ENCODE measurements at regions not wholly inside any gene's neighbourhood (a gene's known extent, or its start where the extent isn't known, plus 50 kb on each side); places are given as distances from the start of the nearest gene placed in this dataset.

DNA sequence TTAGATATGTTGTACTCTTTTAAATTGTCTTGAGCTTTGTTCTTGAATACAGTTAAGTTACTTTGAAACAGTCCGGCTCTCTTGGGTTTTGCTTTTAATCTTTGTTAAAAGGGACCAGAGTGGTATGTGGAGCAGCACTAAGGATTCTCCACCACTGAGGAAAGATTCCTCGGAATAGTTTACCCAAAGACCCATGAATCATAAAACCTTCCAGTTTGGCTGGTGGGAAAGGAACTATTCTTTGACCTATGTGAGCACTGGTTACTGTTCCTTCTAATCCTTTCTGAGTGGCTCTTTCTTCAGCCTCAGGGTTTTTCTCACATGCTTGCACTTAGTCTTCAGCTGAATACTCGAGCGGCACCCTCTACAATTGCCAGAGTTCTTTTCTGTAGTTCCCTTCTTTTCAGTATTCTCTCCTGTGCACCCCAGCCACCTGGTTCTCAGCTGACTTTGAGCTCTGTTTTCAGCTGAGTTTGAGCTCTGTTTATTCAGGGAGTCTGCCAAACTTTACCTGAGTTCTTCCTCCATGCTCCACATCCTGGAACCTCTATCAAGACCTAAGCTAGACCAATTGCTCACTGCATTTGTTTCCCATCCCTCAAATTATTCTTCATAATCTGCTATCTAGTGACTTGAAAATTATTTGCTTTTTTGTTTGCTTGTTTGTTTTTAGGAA lies 253.8 kb upstream of the PLXNA2 start:
- H3K27ac Mint-ChIP-seq: no peak overlapping the region
- TF ChIP-seq, protein P1, sequence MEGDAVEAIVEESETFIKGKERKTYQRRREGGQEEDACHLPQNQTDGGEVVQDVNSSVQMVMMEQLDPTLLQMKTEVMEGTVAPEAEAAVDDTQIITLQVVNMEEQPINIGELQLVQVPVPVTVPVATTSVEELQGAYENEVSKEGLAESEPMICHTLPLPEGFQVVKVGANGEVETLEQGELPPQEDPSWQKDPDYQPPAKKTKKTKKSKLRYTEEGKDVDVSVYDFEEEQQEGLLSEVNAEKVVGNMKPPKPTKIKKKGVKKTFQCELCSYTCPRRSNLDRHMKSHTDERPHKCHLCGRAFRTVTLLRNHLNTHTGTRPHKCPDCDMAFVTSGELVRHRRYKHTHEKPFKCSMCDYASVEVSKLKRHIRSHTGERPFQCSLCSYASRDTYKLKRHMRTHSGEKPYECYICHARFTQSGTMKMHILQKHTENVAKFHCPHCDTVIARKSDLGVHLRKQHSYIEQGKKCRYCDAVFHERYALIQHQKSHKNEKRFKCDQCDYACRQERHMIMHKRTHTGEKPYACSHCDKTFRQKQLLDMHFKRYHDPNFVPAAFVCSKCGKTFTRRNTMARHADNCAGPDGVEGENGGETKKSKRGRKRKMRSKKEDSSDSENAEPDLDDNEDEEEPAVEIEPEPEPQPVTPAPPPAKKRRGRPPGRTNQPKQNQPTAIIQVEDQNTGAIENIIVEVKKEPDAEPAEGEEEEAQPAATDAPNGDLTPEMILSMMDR (IDR thresholded peaks at IDR 0.05; ENCODE audit: unreplicated experiment): no peak
- no peaks in the 10 kb centered on the region for H3K36me3 Mint-ChIP-seq (ENCODE audit: insufficient read depth)
- H3K27me3 Mint-ChIP-seq: peaks cover 4% of the 10 kb centered on the region
- peaks cover 4% of the 10 kb centered on the region for H3K4me1 Mint-ChIP-seq (ENCODE audit: low read depth)
- no peak overlapping the region for H3K4me3 Mint-ChIP-seq (ENCODE audit: low read depth)
- peaks cover 11% of the 10 kb centered on the region for H3K9me3 Mint-ChIP-seq (ENCODE audit: low read depth)
- no peak for DNase-seq (ENCODE audit: low spot score, unreplicated experiment)

- H3K27me3 Mint-ChIP-seq: peaks cover 4% of the 10 kb centered on the region
- H3K9me3 Mint-ChIP-seq (ENCODE audit: low read depth): peaks cover 4% of the 10 kb centered on the region
- TF ChIP-seq, protein P1 (IDR thresholded peaks at IDR 0.05; ENCODE audit: unreplicated experiment): no peak
- no peak for DNase-seq (ENCODE audit: low spot score, unreplicated experiment)
- H3K36me3 Mint-ChIP-seq (ENCODE audit: insufficient read depth): no peaks in the 10 kb centered on the region
- H3K27ac Mint-ChIP-seq: no peak overlapping the region
- H3K4me3 Mint-ChIP-seq (ENCODE audit: low read depth): no peak overlapping the region
- peaks cover 4% of the 10 kb centered on the region for H3K4me1 Mint-ChIP-seq (ENCODE audit: low read depth)
Observed at GRCh38 chr1:208499026-208499425, 254.8 kb upstream of the PLXNA2 start.

DNA sequence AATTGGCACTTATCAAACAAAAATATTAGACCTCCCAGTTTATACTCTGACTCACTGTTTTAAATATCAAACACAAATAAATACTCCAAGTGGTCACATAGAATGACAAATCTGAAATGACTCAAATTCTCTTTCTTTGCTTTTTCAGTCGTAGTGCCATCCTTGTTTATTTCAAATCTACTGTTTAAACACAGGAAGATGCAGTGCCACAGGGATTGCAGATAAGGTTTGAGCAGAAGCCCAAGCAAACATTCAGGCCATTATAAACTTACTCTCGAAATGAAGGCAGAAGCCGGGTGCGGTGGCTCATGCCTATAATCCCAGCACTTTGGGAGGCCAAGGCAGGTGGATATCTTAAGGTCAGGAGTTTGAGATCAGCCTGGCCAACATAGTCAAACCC lies 255.4 kb upstream of the PLXNA2 start:
- Mint-ChIP-seq H3K27me3 (peaks cover 6% of the 10 kb centered on the region), H3K36me3 (ENCODE audit: insufficient read depth) (no peaks in the 10 kb centered on the region), H3K9me3 (ENCODE audit: low read depth) (peaks cover 3% of the 10 kb centered on the region), H3K4me3 (ENCODE audit: low read depth) (no peak overlapping the region), H3K27ac (no peak overlapping the region), H3K4me1 (ENCODE audit: low read depth) (peaks cover 4% of the 10 kb centered on the region)
- TF ChIP-seq, protein P1 (IDR thresholded peaks at IDR 0.05; ENCODE audit: unreplicated experiment): no peak
- no peak for DNase-seq (ENCODE audit: low spot score, unreplicated experiment)

DNA sequence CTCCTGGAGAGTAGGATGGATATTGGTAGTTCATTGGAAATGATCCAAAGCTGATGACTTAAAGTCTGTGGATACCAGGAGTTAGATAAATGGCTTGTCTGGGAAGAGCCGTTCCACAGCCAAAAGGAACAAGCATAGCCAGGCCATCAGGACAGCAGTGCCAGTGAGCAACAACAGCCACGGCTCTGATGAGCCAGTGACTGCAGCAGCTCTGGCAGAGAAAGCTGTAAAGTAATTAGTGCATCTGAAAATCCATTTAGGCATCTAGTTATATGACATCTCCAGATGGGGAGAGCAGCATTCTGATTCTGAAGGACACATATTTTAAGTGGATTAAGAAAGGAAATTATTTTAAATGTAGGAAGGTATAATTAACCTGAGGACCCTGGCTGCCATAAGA lies 256.2 kb upstream of the PLXNA2 start:
- Mint-ChIP-seq H3K36me3 (ENCODE audit: insufficient read depth) (no peaks in the 10 kb centered on the region), H3K4me1 (ENCODE audit: low read depth) (peaks cover 4% of the 10 kb centered on the region)
- TF ChIP-seq, protein P1 (IDR thresholded peaks at IDR 0.05; ENCODE audit: unreplicated experiment): no peak

GRCh38 chr1:208501542-208501941 lies 257.4 kb upstream of the PLXNA2 start:
- Mint-ChIP-seq H3K36me3 (ENCODE audit: insufficient read depth) (no peaks in the 10 kb centered on the region), H3K4me1 (ENCODE audit: low read depth) (peaks cover 4% of the 10 kb centered on the region), H3K9me3 (ENCODE audit: low read depth) (peaks cover 3% of the 10 kb centered on the region), H3K27ac (no peak overlapping the region), H3K27me3 (peaks cover 6% of the 10 kb centered on the region), H3K4me3 (ENCODE audit: low read depth) (no peak overlapping the region)
- DNase-seq (ENCODE audit: low spot score, unreplicated experiment): no peak
- TF ChIP-seq, protein P1 (IDR thresholded peaks at IDR 0.05; ENCODE audit: unreplicated experiment): no peak

More for the DNA sequence above, 256.2 kb upstream of the PLXNA2 start:
- Mint-ChIP-seq H3K27me3 (peaks cover 6% of the 10 kb centered on the region), H3K27ac (no peak overlapping the region), H3K9me3 (ENCODE audit: low read depth) (peaks cover 3% of the 10 kb centered on the region), H3K4me3 (ENCODE audit: low read depth) (no peak overlapping the region)
- DNase-seq (ENCODE audit: low spot score, unreplicated experiment): no peak
